Memory B cell (primary cell): ENCODE measurements at regions not wholly inside any gene's neighbourhood (a gene's known extent, or its start where the extent isn't known, plus 50 kb on each side); places are given as distances from the start of the nearest gene placed in this dataset.
"Not testable (repeated sequence)": the region's sequence is repeated elsewhere in the genome, so short reads cannot be mapped to it uniquely, and the experiment has no call there.

ENCODE experiments used
- ATAC-seq: fragments of 150-1000 bp; cut with Tn5 transposase; 2 replicates; pipeline ENCODE4 v1.10.0; 2021; ENCODE audit warnings: low read depth, mild to moderate bottlenecking, moderate library complexity
- DNase-seq, 2 donors: peaks; one replicate each; pipeline ENCODE4 v3.0.0; 2022; ENCODE audit warnings: low spot score in 2 of 2
- H3K27ac Mint-ChIP-seq: one replicate; pipeline ENCODE4 v1.8.0; 2022; ENCODE audit warnings: mild to moderate bottlenecking, moderate library complexity, mixed read lengths
- H3K27me3 Mint-ChIP-seq: one replicate; pipeline ENCODE4 v1.8.0; 2022; ENCODE audit warnings: mixed read lengths
- H3K36me3 Mint-ChIP-seq: one replicate; pipeline ENCODE4 v1.8.0; 2022; ENCODE audit warnings: mild to moderate bottlenecking, mixed read lengths
- H3K4me1 Mint-ChIP-seq: one replicate; pipeline ENCODE4 v1.8.0; 2022; ENCODE audit warnings: mixed read lengths
- H3K4me3 Mint-ChIP-seq: one replicate; pipeline ENCODE4 v1.8.0; 2022; ENCODE audit warnings: mild to moderate bottlenecking, moderate library complexity, mixed read lengths
- H3K9me3 Mint-ChIP-seq: one replicate; pipeline ENCODE4 v1.8.0; 2022; ENCODE audit warnings: mixed read lengths

DNA sequence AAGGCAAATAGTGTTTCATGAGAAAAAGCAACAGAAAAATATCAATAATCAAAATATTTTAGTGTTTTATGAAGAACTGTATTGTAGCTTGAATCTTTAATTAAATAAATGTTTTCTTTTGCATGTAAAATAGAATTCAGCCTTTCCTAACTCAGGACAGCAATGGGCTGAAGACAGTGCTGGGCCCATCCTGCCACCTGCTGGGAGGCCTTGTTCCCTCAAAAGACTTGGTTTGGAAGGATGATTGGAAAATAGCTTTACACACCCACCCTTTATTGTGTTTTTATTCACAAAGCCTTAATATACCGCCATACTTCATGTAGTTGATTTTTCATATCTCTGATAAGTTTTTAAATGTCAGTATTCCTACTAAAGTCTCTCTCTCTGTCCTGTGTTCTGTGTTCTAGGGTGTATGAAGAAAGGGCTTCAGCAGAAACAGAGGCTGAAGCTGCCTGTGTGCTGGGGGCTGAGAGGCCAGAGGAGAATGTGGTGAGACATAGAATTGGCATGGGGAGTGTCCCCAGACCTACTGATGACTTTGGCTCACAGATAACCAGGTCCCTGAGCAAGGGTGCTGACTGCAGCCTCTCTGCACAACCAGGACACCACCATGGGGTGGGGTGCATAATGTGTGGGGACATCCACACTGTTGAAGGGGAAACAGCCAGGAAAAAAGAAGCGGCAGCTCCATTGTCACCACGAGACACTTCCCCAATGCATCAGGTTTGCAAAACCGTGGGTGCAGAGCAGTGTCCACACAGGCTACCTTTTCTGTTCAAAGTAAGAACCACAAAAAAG lies 286.0 kb upstream of the WSB1 start:
- not testable (repeated sequence) for DNase-seq, H3K27ac Mint-ChIP-seq, H3K27me3 Mint-ChIP-seq, H3K36me3 Mint-ChIP-seq, H3K9me3 Mint-ChIP-seq, H3K4me3 Mint-ChIP-seq, H3K4me1 Mint-ChIP-seq, ATAC-seq

DNA sequence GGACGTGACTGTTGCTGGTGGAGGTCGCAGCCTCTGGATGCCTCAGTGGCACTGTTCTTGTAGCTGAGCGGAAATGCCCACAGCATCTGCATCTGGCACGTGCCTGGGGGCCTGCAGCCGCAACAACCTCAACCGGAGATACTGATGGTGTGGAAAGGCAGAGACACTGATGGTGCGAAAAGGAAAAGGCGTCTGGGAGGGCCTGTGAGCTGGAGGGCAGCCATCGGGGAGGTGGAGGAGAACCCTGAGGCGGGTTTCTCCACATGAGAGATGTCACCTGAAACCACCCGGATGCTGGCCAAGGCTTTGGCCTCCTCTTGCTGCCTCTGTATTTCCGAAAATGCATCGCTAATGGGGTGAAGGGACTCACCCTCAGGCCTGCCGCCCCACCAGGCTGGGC lies 284.8 kb upstream of the WSB1 start:
- ATAC-seq (no peak), DNase-seq (no peak)
- H3K4me1 Mint-ChIP-seq, result no peaks in the 10 kb centered on the region
- peaks cover 1% of the 10 kb centered on the region for H3K9me3 Mint-ChIP-seq
- H3K36me3 Mint-ChIP-seq, result no peaks in the 10 kb centered on the region
- H3K27ac Mint-ChIP-seq, result no peak overlapping the region
- no peak overlapping the region for H3K4me3 Mint-ChIP-seq
- H3K27me3 Mint-ChIP-seq, result peaks cover 8% of the 10 kb centered on the region

DNA sequence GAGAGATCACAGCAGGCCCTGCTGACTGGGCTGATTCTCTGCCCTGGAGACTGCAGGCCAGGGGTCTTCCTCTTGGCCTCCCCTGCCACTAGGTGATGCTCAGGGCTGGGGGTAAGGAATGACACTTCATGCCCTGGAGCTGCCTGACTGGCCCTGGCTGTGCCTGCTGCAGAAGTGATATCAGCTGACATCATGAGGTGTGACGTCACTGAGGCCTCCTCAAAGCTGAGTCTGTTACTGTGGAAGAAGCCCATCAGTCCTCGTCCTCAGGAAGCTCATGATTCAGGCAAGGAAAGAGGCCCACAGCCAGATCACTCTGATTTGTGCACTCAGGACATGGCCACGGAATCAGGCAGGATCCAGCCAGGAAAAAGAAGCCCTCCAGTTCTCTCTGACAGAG lies 283.8 kb upstream of the WSB1 start:
- not testable (repeated sequence) for H3K27me3 Mint-ChIP-seq, H3K36me3 Mint-ChIP-seq, H3K4me3 Mint-ChIP-seq, DNase-seq, H3K27ac Mint-ChIP-seq, ATAC-seq, H3K9me3 Mint-ChIP-seq, H3K4me1 Mint-ChIP-seq

DNA sequence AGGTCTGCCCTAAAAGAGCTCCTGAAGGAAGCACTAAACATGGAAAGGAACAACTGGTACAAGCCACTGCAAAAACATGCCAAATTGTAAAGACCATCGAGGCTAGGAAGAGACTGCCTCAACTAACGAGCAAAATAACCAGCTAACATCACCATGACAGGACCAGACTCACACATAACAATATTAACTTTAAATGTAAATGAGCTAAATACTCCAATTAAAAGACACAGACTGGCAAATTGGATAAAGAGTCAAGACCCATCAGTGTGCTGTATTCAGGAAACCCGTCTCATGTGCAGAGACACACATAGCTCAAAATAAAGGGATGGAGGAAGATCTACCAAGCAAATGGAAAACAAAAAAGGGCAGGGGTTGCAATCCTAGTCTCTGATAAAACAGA lies 263.4 kb upstream of the WSB1 start:
- H3K27me3 Mint-ChIP-seq, H3K4me1 Mint-ChIP-seq, H3K4me3 Mint-ChIP-seq: not testable (repeated sequence)

DNA sequence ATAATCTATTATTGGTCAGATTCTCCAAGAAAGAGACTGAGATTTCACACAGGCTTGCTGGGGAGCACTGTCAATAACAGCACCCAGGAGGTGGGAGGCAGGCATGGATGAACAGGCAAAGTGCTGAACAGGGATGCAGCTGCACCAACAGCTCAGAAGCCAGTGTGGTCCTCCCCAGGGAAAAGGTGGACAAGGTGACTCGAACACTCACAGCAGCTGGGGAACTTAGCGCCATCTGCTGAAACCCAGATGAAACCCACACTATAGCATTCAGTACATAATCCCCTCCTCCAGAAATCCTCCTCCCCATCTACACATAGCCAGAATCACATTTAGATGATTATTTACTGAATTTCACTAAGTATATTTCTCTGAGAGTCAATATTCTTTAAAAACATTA lies 255.2 kb upstream of the WSB1 start:
- ATAC-seq (no peak), DNase-seq (no peak)
- H3K4me3 Mint-ChIP-seq, result no peak overlapping the region
- no peaks in the 10 kb centered on the region for H3K36me3 Mint-ChIP-seq
- H3K4me1 Mint-ChIP-seq, result peaks cover 14% of the 10 kb centered on the region
- no peaks in the 10 kb centered on the region for H3K27me3 Mint-ChIP-seq
- H3K9me3 Mint-ChIP-seq, result peaks cover 2% of the 10 kb centered on the region
- no peak overlapping the region for H3K27ac Mint-ChIP-seq

More for the DNA sequence above, 263.4 kb upstream of the WSB1 start:
- not testable (repeated sequence) for DNase-seq, H3K9me3 Mint-ChIP-seq, H3K27ac Mint-ChIP-seq, ATAC-seq, H3K36me3 Mint-ChIP-seq

- not testable (repeated sequence) for H3K4me1 Mint-ChIP-seq, DNase-seq, ATAC-seq, H3K9me3 Mint-ChIP-seq, H3K4me3 Mint-ChIP-seq, H3K27me3 Mint-ChIP-seq, H3K27ac Mint-ChIP-seq, H3K36me3 Mint-ChIP-seq
Measured at GRCh38 chr17:27045039-27045438, 248.9 kb upstream of the WSB1 start.

GRCh38 chr17:27049104-27049784 lies 244.7 kb upstream of the WSB1 start:
- Mint-ChIP-seq H3K9me3 (peaks cover 2% of the 10 kb centered on the region), H3K27ac (no peak overlapping the region), H3K36me3 (no peaks in the 10 kb centered on the region), H3K4me1 (no peaks in the 10 kb centered on the region), H3K27me3 (peaks cover 8% of the 10 kb centered on the region), H3K4me3 (no peak overlapping the region)
- ATAC-seq (no peak), DNase-seq (no peak)

DNA sequence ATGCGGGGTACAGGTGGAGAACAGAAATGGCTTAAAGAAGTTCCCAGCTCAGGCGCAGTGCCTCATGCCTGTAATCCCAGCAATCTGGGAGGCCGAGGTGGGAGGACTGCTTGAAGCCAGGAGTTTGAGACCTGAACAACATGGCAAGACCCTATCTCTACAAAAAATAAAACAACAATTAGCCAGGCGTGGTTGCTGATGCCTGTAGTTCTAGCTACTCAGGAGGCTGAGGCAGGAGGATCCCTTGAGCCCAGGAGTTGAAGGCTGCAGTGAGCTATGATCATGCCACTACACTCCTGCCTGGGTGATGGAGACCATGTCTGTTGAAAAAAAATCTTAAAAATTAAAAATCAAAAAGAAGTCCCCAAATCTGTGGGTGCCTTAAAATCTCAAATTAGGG lies 228.3 kb upstream of the WSB1 start:
- no peak for DNase-seq
- ATAC-seq, result no peak
- no peaks in the 10 kb centered on the region for H3K36me3 Mint-ChIP-seq
- no peak overlapping the region for H3K27ac Mint-ChIP-seq
- H3K27me3 Mint-ChIP-seq, result peaks cover 19% of the 10 kb centered on the region
- H3K4me1 Mint-ChIP-seq, result no peaks in the 10 kb centered on the region
- H3K9me3 Mint-ChIP-seq, result no peaks in the 10 kb centered on the region
- no peak overlapping the region for H3K4me3 Mint-ChIP-seq

GRCh38 chr17:27066315-27066714 lies 227.6 kb upstream of the WSB1 start:
- no peak for ATAC-seq
- no peak overlapping the region for H3K27ac Mint-ChIP-seq
- H3K4me3 Mint-ChIP-seq, result no peak overlapping the region
- peaks cover 19% of the 10 kb centered on the region for H3K27me3 Mint-ChIP-seq
- H3K36me3 Mint-ChIP-seq, result no peaks in the 10 kb centered on the region
- no peaks in the 10 kb centered on the region for H3K9me3 Mint-ChIP-seq
- no peak for DNase-seq
- H3K4me1 Mint-ChIP-seq, result no peaks in the 10 kb centered on the region

GRCh38 chr17:27069842-27070508 lies 223.9 kb upstream of the WSB1 start:
- no peaks in the 10 kb centered on the region for H3K36me3 Mint-ChIP-seq
- ATAC-seq (no peak), DNase-seq (no peak)
- no peaks in the 10 kb centered on the region for H3K9me3 Mint-ChIP-seq
- H3K4me1 Mint-ChIP-seq, result no peaks in the 10 kb centered on the region
- peaks cover 4% of the 10 kb centered on the region for H3K27me3 Mint-ChIP-seq
- no peak overlapping the region for H3K4me3 Mint-ChIP-seq
- H3K27ac Mint-ChIP-seq, result no peak overlapping the region

GRCh38 chr17:27070836-27071235 lies 223.1 kb upstream of the WSB1 start:
- Mint-ChIP-seq H3K9me3 (no peaks in the 10 kb centered on the region), H3K4me3 (no peak overlapping the region), H3K4me1 (no peaks in the 10 kb centered on the region), H3K27ac (no peak overlapping the region), H3K27me3 (peaks cover 9% of the 10 kb centered on the region), H3K36me3 (no peaks in the 10 kb centered on the region)
- DNase-seq (no peak), ATAC-seq (no peak)

GRCh38 chr17:27072885-27073284 lies 221.0 kb upstream of the WSB1 start:
- ATAC-seq (no peak), DNase-seq (no peak)
- Mint-ChIP-seq H3K27ac (no peak overlapping the region), H3K4me1 (no peaks in the 10 kb centered on the region), H3K27me3 (peaks cover 13% of the 10 kb centered on the region), H3K4me3 (no peak overlapping the region), H3K9me3 (no peaks in the 10 kb centered on the region), H3K36me3 (no peaks in the 10 kb centered on the region)

- Mint-ChIP-seq H3K4me3 (no peak overlapping the region), H3K4me1 (no peaks in the 10 kb centered on the region), H3K27ac (no peak overlapping the region), H3K9me3 (no peaks in the 10 kb centered on the region), H3K27me3 (peaks cover 12% of the 10 kb centered on the region), H3K36me3 (no peaks in the 10 kb centered on the region)
- ATAC-seq (no peak), DNase-seq (no peak)
Measured at GRCh38 chr17:27076814-27077213, 217.1 kb upstream of the WSB1 start.

- Mint-ChIP-seq H3K4me3 (no peak overlapping the region), H3K27me3 (peaks cover 12% of the 10 kb centered on the region), H3K4me1 (no peaks in the 10 kb centered on the region), H3K9me3 (no peaks in the 10 kb centered on the region), H3K27ac (no peak overlapping the region), H3K36me3 (no peaks in the 10 kb centered on the region)
- DNase-seq, result no peak
- ATAC-seq, result no peak
Measured at GRCh38 chr17:27078296-27078695, 215.6 kb upstream of the WSB1 start.
